NCI-H2171 (cell line): ENCODE measurements at regions not wholly inside any gene's neighbourhood (a gene's known extent, or its start where the extent isn't known, plus 50 kb on each side); places are given as distances from the start of the nearest gene placed in this dataset.

Experiments
- DNase-seq: peaks from one replicate; lab custom pipeline; 2025; lab: John Stamatoyannopoulos, UW

DNA sequence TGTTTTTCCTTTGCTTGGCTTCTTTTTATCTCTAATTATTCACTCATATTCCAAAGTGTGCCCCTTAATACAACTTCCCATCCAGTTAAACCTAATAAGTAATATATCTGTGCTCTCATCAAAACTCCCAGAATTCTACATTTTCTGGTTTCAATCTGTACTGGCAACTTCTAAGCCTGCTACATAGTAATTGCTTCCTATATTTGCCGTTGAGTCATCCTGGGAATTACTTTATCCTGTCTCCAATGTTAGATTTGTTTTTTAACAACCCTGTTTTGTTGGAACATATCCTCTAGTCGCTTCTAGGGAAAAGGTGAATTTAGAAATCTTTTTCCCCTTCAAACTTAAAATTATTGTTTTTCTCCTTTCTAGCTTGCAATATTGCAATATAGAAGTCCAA, 620.5 kb upstream of the PKN2 start:
- no peak for DNase-seq

DNA sequence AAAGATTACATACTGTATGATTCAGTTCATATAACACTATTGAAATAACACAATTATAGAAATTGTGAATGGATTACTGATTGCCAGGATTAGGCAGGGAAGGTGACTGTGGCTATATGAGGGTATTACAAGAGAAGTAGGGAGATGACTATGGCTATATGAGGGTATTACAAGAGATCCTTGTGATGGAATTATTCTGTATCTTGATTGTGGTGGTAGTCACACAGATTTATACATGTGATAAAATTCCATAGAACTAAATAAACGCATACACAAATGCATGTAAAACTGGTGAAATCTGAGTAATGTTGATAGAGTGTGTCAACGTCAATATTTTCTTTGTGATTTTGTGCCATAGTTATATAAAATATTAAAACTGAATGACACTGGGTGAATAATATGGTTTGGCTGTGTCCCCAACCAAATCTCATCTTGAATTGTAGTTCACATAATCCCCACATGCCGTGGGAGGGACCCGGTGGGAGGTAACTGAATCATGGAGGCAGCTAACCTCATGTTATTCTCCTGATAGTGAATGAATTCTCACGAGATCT, 615.6 kb upstream of the PKN2 start:
- DNase-seq: no peak

DNA sequence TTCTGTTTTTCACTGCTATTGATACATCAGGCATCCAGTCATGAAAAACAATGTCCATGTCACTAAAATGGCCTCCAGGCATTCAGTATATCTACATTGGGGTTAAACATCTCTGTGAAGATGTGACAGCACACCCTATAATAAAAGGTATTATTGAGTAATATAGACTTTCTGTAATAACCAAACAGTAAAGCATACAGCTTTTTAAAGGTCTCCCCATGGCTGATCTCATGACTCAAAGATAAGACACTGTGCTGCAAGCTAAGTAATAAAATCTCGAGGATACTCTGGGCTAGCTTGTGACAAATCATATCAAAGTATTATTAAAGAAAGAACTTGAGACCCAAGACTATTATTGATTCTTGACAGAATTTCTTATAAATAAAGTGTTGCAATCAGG, 613.1 kb upstream of the PKN2 start:
- no peak for DNase-seq

DNA sequence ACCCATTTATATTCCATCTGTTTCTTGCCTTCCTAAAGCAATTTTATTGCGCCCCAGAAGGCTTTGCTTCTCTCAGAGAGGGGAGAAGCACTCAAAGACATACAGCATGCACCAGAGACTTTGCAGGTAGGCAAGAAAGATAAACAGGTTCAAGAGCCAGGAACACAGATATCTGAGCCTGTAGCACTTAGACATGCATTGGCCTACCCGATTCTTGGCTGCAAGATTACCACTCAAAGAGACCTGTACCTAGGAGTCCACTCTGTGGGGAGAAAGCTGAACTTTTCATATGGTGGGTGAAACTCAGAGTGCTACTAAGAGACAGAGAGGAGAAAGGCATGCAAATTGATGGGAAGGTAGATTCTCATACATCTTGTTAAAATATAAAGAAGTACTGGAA, 609.4 kb upstream of the PKN2 start:
- DNase-seq: no peak

DNA sequence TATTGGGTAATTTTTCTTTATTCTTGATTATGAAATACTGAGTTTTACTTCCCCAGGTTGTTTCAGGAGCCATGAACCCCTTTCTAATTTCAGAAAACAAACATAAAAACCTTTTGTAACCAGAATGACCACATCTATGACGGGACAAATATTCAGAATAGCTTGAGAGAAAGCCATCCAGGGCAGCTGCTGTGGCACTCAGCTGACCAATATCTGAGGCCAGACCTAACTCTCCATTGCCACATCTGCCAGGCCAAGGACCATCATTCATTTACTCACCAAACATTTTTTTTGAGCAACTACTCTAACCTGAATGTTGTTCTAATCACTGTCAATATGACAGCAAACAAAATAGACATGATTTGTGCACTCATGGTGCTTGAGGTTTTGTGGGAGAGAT, 608.3 kb upstream of the PKN2 start:
- DNase-seq: no peak

DNA sequence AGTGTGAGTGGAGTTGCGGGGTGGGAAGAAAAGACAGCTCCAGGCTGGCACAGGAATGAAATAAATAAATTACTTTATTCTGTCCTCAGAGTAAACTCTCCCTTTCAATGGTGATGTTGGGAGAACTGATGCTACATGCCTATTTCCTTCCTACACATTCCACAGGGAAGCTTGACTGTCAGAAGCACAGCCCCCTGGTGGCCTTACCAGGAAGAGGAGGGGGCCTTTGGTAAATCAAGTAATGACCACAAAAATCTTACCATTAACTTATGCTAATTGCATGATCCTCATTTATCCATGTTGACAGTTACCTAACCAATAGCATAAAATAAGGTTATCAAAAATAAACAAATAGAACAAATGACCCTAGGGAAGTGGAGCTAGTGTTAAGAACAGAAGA, 605.0 kb upstream of the PKN2 start:
- no peak for DNase-seq

DNA sequence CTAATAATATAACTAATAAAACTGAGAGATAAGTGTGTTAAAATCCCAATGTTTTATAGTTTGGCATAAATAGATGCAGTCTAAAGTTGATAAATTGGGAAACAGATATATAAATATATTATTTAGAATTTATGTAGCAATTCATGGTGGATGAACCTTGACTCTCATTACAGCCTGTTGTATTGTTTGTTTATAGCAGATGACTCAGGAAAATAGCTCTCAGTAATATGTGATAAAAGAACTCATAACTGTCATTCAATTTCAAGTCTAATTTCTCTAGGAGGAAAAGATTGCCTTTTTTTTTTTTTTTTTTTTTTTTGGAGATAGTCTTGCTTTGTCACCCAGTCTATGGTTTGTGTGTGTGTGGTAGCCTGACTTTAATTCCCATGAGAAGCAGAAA, 603.2 kb upstream of the PKN2 start:
- DNase-seq: no peak

DNA sequence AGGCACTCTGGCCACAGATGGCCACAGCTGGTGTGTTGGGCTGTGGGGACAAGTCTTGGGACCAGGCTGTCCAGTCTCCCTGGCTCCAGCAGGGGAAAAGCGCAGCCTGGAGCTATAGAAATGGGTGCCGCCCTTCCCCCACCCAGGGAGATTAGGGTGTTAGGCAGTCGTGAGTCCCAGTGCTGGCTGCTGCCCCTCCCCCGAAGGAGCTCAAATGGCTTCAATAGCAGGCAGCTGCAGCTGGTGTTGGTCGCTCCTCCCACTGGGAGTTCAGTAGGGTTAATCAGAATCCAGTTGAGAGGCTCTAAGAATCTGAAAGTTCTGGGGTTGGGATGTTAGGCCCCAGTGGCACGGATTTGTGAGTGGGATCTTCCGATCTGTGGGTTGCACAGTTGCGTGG, 595.6 kb upstream of the PKN2 start:
- DNase-seq: no peak

DNA sequence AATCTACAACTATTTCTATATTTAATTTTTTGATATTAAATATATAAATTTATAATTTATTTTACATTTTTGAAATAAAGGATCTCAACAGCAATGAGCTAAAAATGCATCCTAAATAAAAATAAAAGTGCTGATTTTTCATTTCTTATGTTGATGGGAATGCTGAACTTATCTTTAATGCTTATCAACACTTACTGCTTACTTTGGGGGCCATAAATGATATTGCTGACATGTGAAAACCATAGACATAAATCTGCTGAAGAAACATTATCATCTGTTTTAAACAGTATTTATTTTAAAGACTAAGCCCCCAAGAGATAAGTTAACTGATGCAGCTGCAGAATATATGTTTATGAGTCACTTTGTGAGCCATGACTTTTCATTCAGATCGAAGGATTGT, 594.1 kb upstream of the PKN2 start:
- DNase-seq: no peak

DNA sequence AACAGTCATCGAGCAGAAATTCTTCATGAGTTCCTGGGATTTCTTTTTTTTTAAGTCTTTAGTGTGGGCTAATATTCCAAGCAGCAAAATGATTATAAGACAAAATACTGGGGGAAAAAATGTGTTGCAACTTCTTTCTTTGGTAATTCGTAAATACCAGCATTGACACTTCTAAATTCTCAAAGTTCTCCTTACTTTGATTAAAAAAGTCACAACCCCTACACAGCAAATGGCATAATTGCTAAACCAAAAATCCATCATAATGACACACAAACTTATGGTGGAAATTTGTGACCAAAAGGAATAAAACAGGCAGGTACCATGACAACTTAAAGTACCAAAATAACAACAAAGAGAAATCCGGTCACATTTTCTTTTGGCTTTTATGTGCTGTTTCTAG, 585.2 kb upstream of the PKN2 start:
- no peak for DNase-seq

DNA sequence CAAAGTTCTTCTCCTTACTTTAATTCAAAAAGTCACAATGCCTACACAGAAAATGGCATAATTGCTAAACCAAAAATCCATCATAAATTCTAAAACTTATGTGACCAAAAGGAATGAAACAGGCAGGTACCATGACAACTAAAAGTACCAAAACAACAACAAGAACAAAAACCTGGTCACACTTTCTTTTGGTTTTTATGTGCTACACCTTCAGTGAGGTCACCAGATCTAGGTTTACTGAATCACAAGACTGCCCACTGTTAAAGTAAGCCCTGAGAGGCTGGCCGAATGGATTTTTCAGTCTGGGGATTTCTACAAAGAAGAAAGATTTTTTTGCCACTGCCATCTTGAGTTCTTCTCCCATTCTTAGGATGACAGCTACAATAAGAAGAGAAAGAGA, 583.0 kb upstream of the PKN2 start:
- DNase-seq: no peak

DNA sequence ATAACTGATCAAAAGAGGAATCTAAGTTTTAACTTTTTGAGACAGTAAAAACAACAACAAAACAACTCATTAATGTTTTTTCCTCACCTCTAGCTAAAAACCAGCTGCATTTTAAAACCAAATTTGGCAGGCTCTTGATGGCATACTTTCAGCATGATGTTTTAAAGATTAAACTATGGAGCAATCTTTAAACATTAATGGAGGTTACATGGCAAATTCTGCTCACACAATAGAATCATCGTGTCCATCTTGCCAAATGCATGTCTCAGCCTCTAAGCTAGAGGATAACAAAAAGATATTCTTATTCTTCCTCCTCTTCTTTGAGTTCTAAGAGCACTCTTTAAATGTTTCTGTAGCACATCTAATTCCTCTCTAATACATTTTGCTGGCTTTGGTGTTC, 579.8 kb upstream of the PKN2 start:
- no peak for DNase-seq

DNA sequence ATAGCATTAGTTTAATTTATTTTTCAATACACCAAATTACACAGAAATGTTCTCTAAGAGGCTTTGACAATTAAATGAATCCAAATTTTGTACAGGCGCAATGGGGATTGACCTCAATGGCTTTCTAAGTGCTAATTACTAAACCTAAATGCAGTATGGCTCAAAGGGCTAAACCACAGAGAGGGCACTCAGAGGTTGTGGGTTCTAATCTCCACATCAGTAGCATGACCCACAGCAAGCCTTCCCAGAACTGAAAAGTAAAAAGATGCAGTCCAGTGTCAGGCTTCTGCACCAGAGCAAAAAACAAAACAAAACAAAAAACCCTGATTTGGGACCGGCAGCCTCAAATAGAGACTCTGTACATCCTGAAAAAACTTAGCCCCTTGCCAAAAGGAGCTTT, 579.2 kb upstream of the PKN2 start:
- DNase-seq: no peak

DNA sequence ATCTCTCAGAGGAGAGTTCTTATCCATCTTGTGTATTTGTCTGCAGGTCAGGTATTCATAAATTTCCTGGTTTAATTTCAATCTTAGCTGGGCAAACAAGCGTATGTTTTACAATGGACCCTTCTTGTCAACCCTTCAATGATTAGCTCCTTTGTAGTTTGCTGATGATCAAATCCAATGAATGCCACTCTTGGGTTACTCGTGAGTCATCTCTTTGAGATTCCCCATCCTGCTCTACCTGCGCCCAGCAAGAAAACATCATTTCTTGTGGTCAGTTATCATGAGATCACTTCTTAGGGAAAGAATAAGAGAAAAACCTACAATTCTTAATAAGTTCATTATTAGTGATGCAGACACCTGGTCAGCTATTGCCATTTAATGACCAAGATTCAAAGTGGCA, 572.3 kb upstream of the PKN2 start:
- no peak for DNase-seq

DNA sequence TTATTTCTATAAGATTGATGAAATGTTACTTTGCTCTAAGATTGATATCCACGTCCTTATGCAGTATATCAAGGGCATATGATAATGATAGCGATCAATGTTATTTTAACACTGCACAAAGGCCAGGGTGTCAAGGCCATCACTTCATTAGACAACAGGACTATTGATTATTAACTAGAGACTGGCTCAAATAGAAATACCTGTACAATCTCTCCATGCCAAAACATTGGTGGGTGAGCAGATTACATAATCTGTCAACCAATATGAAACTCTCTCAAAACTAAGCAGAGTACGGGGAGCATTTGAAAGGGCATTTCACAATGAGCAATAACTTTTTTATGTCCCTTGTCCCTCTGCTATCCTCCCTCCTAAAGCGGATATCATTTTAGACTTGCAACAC, 566.5 kb upstream of the PKN2 start:
- DNase-seq: no peak

DNA sequence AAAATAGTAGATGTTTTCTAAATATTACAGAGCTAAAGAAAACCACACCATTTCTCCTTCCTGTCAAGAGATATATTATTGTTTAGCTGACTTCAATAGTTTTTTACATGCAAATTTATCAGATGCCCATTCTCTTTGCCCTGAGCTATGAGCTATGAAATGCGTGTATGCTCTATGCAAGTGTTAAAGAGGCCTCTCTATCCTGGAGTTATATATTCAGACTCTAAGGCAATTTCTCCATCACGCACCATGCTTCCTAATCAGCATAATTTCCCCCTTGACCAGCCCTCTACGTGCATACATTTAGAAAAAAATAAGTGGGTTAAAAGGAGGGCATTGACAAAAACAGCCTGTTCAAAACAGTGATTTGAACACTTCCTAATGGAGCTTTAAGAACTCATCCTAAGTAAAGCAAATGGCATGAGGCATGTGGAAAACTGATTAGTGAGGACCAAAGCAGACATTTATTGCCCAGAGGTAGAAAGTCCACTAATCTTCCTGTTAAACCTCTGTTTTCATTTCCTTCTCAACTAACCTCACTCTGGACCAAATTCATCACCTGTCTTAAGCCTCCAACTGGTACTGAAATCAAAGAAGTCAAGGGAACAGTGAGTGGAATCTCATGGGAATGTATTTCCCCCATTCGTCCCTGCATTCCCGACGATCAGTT, 565.8 kb upstream of the PKN2 start:
- no peak for DNase-seq

DNA sequence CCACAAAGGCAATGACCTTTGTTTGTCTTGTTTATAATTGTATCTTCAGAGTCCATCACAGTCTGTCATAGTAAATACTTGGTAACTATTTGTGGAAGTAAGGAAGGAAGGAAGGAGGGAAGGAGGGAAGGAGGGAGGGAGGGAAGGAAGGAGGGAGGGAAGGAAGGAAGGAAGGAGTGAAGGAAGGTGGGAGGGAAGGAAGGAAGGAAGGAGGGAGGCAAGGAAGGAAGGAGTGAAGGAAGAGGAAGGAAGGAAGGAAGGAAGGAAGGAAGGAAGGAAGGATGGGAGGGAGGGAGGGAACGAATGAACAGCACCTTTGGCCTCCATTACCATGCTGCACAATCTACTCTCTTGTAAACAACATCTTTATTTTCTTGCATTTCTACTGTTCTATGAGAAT, 559.5 kb upstream of the PKN2 start:
- DNase-seq: no peak

DNA sequence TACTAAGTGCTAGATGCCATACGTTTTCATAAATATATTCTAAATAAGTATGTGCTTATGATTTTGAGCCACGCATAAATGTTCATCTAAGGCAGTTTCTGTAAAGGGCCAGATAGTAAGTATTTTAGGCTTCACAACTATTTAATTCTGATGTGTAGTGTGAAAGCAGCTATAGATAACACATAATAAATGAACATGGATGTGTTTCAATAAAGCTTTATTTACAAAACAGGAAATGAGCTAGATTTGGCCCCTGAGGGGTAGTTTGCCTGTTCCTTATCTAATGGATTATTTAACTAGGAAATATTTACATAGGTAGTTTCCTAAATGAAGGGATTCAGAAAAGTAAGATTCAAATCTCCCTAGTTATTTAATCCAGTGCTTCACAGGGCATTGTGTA, 557.6 kb upstream of the PKN2 start:
- no peak for DNase-seq

DNA sequence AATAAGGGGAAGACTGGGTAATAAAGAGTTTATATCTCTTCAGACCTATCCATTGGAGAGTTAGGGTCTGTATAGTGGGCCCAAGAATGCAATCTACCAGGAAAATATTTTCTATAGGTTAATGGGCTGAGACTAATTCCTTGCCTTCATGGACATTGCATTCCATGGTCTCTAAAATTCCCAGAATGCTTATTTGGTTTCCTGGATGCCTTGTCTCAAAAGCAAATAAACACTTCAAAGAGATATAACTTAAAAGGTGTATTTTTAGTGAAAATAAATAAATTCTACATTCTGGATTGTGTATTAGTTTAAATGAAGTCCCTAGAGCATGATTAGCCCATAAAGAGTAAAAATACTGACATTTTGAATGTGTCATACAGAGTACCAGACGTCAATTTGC, 550.1 kb upstream of the PKN2 start:
- DNase-seq: no peak

DNA sequence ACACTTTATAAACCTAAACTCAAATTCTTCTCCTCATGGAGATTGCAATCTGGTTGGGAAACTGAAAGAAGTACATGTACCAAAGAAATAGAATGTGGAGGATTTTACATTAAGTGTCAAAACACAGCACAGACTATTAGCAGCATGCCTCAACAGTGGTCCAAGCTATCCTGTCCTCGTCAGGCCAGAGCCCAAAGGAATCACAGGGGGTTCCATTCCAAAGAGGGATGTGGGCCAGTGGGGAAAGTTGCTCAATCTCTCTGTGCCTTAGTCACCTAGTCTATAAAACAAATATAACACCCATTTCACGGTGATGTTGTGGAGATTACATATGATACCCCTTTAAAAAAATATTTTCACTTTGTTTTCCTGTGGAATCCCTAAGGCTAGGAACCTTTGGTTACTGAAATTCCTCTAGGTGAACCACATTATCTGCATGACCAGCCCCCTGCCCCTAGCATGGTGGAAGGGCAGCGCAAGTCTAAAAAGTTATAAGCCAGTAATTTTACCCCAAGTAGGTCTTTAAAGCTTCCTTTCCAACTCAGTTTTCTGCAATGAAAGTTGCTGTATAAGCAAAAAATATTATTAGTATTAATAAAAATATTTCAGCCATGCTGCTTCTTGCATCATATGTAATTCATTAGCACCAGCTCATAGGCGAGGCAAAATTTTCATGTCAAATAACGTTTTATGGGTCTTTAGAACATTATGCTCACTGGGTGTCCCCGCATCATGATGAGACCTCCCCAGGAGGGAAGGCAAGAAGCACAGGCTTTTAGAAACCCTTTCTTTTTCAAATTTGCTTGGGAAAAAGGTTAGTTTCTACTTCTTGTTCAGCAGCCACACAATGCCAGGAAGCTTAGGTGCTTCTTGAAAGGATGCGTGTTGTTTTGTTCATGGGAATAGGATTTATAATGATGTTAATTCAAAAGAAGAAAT, 548.8 kb upstream of the PKN2 start:
- no peak for DNase-seq

DNA sequence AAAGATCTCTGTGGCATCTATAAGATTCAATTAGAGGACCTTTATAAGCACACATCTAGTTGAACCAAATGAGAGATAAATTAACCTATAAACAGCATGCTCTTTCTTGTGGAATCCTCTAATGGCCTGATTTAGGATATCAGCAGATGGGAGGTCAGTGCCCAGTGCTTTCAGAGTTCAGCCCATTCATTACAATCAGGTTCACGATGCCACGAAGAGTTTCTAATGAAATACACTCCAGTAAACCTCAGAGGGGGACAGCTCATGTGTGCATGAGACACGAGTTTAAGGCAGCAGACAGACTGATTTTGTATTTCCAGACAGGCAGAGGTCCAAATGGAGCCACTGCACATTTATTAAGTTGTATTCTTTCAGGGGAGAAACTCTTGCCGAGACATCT, 544.4 kb upstream of the PKN2 start:
- DNase-seq: no peak

DNA sequence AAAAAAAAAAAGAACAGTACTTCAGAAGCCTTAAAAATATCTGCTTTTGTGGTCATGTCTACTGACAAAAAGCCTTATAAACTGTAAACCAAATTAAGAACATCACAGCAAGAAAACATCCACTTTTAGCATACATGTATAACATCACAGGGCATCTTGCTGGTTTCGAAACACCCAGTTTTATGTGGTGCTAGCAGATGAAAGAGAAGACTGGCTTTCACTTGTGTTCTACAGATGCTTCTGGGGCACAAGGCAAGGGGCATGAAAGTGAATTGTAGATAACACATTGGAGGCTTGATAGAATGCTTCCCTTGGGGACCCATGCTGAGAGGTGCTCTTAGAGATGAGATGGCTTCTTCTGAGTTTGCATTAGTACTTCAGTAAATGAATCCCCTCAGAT, 543.7 kb upstream of the PKN2 start:
- no peak for DNase-seq

DNA sequence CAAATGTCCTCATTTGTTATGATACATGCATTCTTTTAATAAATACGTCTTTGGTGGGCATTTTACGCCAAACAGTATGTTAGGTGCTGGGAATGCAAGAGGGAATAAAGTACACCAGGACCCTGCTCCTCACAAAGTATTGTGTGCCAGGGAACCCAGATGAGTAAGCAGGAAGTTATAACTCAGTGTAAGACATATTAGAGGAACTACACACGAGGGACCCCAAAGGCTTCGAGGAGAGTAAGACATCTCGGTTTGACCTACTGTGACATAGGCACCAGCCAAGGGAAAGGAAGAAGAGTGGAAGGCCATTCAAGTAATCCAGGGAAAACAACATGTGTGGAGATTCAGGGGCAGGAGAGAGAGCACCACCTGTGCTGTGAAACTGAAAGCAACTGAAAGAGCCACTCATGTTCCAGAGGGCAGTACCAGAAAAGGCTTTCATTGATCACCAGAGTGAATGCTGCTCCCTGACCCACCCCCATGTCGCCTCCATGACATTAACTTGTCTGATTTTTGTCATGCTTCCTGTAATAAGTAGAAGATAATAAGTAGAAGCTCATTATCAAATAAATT, 542.5 kb upstream of the PKN2 start:
- no peak for DNase-seq
